Inflammatory macrophage treated with lipopolysaccharide for 4 hours (primary cell): ENCODE measurements at regions not wholly inside any gene's neighbourhood (a gene's known extent, or its start where the extent isn't known, plus 50 kb on each side); places are given as distances from the start of the nearest gene placed in this dataset.
A peak's percentile ranks its signal among the peaks of the same experiment; 100 is the strongest.

Experiments
- DNase-seq: peaks from one replicate; pipeline ENCODE4 v3.0.0-alpha.2; 2020

DNA sequence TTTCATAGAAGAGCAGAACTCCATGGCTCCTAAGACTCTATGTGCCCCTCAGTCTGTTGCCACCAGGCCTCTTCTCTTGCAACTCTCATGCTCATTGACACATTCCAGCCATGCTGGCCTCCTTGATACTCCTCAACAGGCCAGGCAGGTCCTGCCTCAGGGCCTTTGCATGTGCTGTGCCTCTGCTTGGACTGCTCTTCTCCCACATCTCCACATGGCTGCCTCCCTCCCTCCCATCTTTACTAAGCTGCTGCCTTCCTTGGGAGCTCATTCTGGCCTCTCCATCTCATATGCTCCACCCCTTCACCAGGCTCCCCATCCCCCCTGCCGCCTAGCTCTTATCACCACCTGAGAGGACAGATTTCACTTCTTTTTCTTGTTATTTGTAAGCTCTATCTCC lies 103.8 kb upstream of the GPR26 start:
- DNase-seq = no peak

DNA sequence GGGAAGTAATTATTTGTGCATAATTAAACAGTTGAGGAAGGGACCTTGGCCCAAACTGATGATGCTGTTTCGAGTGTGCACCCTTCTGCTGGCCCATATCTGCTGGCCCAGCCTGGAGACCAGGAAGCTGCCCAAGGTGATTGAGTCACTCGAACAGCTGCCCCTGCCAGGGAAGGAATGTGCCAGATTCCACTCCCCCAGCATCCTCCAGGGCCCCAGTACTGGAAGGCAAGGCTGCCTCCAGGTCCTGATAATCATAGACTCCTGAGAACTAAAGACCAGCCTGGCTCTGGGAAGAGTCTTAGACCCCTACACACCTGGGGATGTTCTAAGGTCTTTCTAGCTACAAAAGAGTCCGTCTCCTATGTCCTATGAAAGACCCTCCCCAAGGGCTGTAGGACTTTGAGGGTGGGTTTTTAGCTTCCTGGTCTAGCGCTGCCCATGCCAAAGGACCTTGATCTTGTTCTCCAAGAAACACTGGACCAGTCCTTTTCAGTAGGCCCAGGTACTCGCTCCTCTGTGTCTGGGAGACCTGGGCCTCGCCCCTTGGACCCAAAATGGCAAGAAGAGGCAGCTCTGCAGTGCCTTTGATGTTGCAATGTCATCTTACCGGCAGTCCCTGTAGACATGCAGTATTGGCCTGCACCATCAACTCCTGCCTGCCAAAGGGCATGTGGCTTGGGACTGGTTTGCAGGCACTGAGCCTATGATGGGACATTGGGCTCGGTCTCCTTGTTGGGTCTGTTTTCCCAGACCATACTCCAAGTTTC lies 103.2 kb upstream of the GPR26 start:
- no peak for DNase-seq

DNA sequence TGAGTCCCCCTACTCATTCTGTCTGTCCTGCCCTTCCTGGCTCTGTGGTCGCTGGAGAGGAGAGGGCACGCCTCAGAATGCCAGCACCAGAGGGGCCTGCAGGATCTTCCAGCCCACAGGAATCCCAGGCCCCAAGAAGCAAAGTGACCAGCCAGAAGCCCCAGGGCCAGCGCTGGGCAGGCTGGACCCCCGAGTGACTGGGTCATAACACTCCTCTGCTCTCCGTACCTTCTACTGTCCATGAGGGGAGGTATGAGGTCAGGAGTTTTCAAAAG lies 102.6 kb upstream of the GPR26 start:
- DNase-seq = no peak

DNA sequence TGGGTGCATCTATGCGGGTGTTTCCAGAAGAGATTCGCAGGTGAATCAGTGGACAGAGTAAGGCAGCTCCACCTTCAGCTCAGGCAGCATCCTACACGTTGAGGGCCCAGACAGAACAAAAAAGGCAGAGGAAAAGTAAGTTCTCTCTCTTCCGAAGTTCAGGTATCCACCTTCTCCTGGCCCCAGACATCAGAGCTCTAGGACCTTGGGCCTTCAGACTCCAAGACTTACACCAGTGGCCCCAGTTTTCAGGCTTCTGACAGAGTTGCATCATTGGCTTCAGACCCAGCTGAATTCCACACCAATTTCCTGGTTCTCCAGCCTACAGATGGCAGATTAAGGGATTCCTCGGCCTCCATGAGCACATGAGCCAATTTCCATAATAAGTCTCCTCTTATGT lies 102.2 kb upstream of the GPR26 start:
- DNase-seq = no peak

- no peak for DNase-seq
These were observed 101.5 kb upstream of the GPR26 start for GRCh38 chr10:123564631-123565030.

DNA sequence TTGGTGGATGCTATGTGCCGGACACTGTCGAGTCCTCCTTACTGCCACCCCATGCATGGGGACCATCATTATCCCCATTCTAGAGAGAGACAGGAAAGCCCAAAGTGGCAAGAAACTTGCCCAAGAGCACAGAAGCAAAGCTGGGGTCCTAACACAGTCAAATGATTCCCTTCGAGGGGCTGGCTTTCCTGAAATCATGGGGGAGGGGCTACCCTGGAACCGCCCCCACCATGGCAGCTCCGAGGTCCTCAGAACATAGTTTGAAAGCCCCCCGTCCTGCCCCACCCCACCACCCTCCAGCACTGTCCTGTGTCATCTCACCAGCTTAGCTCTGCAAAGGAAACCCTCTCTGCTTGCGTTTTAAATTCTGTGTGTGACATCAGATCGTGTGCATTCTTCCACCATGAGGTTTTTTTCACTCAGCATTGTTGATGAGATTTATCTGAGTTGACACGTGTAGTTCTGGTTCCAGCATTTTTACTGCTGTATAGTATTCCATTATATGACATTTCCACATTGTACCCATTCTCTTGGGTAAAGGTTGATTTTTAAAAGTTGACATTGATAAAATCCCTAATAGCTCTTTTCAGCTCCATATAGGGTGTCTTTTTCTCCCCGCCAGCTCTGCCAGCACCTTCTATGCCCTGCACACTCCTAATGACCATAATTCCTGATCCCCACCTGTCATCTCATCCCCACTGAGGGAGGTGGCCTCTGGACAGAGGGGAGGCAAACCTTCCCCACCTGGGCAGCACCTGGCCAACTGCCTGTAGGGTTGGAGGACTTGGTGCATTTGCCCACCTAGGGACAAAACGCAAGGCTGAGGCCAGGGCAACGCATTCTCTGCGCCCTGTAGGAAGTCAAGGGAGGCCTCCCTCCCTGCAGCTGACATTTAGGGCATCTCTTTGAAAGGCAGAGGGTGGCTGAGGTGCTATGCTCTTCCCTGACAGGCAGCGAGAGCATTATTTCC lies 100.2 kb upstream of the GPR26 start:
- no peak for DNase-seq

GRCh38 chr10:123567984-123568739 lies 98.0 kb upstream of the GPR26 start:
- DNase-seq = no peak

- DNase-seq = no peak
These were observed 97.4 kb upstream of the GPR26 start for GRCh38 chr10:123568751-123569150.

DNA sequence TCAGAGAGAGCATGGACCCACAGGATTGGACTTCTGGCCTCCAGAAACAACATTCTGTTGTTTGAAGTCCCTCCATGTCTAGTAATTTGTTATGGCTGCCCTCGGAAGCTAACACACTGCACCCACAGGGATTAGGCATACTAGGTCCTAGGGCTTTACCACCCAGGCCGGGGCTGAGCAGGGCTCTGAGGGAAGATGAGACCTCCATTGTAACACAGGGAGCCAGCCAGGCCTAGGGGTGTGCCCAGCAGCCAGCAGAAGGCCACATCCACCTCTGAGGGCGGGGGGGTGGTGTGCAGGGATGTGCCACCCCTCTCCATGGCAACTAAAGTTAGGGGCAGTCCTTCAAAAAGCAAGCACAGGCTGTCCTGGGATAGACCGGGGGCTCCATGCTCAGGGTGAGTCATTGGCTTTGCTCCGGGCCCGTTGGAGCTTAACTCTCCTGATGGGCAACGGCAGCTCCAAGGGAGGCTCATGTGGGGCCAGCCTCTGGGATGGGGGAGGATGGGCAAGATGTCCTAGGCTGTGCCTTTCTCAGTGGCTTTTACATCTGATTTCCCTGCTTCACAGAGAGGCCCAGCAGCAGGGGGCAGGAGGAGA lies 96.6 kb upstream of the GPR26 start:
- DNase-seq = no peak

GRCh38 chr10:123570051-123570897 lies 95.9 kb upstream of the GPR26 start:
- DNase-seq = no peak

DNA sequence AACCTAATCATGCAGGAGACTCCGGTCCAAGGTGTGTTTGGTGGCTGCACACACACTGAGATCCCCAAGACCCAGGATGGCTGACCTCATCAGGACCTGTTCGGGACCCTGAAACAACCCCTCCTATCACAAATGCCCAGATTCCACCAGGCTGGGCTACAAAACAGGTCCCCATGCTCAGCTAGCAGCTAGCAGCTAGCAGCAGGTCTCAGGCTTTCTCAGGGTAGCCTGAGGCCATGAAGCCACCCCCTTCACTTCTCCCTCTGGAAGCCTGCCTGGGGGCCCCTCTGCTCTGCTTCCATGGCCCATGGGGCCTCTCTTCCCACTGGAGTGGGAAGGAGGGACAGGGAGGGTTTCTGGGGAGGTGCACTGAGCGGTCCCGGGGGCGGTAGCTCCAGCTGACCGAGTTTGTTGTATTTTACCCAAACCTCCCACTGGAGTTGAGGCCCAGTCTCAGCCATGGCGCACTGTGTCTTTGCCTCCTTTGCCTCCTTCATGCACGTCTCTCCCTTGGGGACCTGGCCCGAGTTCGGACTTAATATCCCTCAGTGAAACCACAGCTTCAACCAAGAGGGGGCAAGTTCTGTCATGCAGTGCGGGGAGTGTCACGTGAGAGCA lies 95.1 kb upstream of the GPR26 start:
- DNase-seq = no peak

DNA sequence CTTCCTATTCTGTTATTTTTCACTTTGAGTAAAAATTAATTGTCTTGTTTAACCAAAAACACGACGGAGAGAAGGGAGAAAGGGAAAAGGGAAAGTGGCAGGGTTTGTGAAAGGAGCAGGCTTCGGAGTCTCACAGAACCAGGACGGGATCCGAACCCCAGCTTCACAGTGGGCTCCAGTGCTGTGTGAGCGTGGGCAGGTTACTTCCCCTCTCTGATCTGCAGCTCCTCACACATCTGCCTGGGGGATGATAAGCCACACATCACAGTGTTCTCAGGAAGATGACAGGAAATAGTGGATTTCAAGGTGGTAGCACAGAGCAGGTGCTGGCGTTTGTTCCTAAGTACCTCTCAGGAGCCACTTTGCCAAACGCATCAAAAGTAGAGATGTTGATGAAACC lies 94.2 kb upstream of the GPR26 start:
- DNase-seq = no peak

- DNase-seq = peak; percentile 15
These were observed 92.7 kb upstream of the GPR26 start for GRCh38 chr10:123573236-123574108.

DNA sequence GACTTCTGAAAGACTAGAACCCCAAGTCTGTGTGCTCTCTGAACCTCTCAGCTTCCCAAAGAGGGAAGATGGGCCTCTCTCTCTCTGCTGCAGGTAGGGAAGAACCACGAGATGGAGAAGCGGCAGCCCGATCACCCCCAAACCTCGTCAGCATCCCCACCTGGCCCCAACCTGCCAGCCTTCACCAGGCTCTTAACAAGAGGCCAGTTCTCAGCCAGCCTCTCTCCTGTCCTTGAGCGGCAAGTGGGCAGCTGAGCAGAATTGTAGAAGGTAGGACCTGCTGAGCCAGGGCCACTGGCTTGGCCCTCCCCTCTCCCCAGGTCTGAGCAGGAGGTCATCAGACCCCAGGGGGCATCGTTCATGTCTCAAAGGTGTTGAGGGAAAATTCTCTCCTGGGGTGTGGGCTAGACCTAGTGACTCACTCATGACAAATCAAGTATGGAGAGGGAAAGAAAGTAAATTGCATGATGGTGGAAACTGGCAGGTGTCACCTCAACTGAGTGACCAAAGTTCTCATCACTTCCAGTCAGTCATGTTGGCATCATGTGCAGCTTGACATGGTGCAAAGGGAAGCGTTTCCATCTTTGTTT lies 92.0 kb upstream of the GPR26 start:
- no peak for DNase-seq

GRCh38 chr10:123575105-123575504 lies 91.0 kb upstream of the GPR26 start:
- no peak for DNase-seq

GRCh38 chr10:123576706-123577105 lies 89.4 kb upstream of the GPR26 start:
- DNase-seq = no peak

GRCh38 chr10:123577921-123578461 lies 88.2 kb upstream of the GPR26 start:
- no peak for DNase-seq

DNA sequence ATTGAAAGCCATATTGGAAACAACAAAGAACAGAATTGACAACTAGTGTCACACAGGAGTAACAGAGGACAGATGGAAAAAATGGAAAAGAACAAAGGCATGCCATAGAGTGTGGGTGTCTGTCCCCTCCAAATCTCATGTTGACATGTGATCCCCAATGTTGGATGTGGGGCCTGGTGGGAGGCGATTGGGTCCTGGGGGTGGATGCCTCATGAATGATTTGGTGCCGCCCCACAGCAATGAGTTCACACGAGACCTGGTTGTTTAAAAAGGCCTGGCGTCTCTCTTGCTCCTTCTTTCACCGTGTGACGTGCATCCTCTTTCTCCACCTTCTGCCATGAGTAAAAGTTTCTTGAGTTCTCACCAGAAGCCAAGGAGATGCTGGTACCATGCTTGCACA lies 87.4 kb upstream of the GPR26 start:
- no peak for DNase-seq

GRCh38 chr10:123579675-123580074 lies 86.5 kb upstream of the GPR26 start:
- no peak for DNase-seq

DNA sequence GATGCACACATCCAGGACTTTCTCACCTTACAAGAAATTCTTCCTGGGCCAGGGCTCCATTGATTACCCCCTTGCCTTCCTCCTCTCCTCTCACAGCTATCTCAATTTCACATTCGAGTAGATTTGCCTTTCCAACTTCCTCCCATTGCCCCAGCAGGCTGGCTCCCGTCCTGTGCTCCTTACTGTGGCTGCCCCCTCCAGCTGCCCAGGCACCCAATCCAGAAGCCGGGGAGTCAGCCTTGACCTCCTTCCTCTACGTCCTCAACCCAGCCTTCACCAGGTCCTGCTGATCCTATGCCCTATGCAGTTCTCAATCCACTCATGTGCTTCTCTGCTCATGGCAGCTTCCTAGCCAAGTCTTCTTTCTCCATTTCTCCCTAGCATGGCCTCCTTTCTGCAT lies 85.7 kb upstream of the GPR26 start:
- DNase-seq = no peak
